ENCODE measurements at regions not wholly inside any gene's neighbourhood (a gene's known extent, or its start where the extent isn't known, plus 50 kb on each side); places are given as distances from the start of the nearest gene placed in this dataset.

- DNase-seq (ENCODE audit: low spot score) = no peak
- no peak for TF ChIP-seq CTCF (IDR thresholded peaks at IDR 0.05; ENCODE audit: extremely low read depth, insufficient read depth, missing control alignments)
Measured at GRCh38 chr4:130486186-130486585, 1390.2 kb downstream of the C4orf33 start.

GRCh38 chr4:130486841-130487240 is 1390.9 kb downstream of the C4orf33 start:
- no peak for DNase-seq (ENCODE audit: low spot score)
- TF ChIP-seq CTCF (IDR thresholded peaks at IDR 0.05; ENCODE audit: extremely low read depth, insufficient read depth, missing control alignments) = no peak
- in situ Hi-C loops (cut with MboI; ENCODE audit: low pct_unique_long_range_greater_than_20kb, low sequenced_read_pairs, unreplicated experiment) = no loop called here

More at GRCh38 chr4:130486186-130486585, 1390.2 kb downstream of the C4orf33 start:
- in situ Hi-C loops (cut with MboI; ENCODE audit: low pct_unique_long_range_greater_than_20kb, low sequenced_read_pairs, unreplicated experiment) = no loop called here

- TF ChIP-seq CTCF (IDR thresholded peaks at IDR 0.05; ENCODE audit: extremely low read depth, insufficient read depth, missing control alignments) = no peak
- in situ Hi-C loops (cut with MboI; ENCODE audit: low pct_unique_long_range_greater_than_20kb, low sequenced_read_pairs, unreplicated experiment) = no loop called here
- no peak for DNase-seq (ENCODE audit: low spot score)
Measured at GRCh38 chr4:130510661-130511060, 1414.7 kb downstream of the C4orf33 start.

- no peak for TF ChIP-seq CTCF (IDR thresholded peaks at IDR 0.05; ENCODE audit: extremely low read depth, insufficient read depth, missing control alignments)
- DNase-seq (ENCODE audit: low spot score) = no peak
- in situ Hi-C loops (cut with MboI; ENCODE audit: low pct_unique_long_range_greater_than_20kb, low sequenced_read_pairs, unreplicated experiment) = no loop called here
Measured at GRCh38 chr4:130511776-130512175, 1415.8 kb downstream of the C4orf33 start.

- no peak for DNase-seq (ENCODE audit: low spot score)
- in situ Hi-C loops (cut with MboI; ENCODE audit: low pct_unique_long_range_greater_than_20kb, low sequenced_read_pairs, unreplicated experiment) = no loop called here
- no peak for TF ChIP-seq CTCF (IDR thresholded peaks at IDR 0.05; ENCODE audit: extremely low read depth, insufficient read depth, missing control alignments)
Measured at GRCh38 chr4:130524057-130524456, 1428.1 kb downstream of the C4orf33 start.

- DNase-seq (ENCODE audit: low spot score) = no peak
- TF ChIP-seq CTCF (IDR thresholded peaks at IDR 0.05; ENCODE audit: extremely low read depth, insufficient read depth, missing control alignments) = no peak
- in situ Hi-C loops (cut with MboI; ENCODE audit: low pct_unique_long_range_greater_than_20kb, low sequenced_read_pairs, unreplicated experiment) = no loop called here
Measured at GRCh38 chr4:130530505-130530904, 1434.6 kb downstream of the C4orf33 start.

GRCh38 chr4:130534651-130535050 is 1438.7 kb downstream of the C4orf33 start:
- DNase-seq (ENCODE audit: low spot score) = no peak
- no peak for TF ChIP-seq CTCF (IDR thresholded peaks at IDR 0.05; ENCODE audit: extremely low read depth, insufficient read depth, missing control alignments)
- in situ Hi-C loops (cut with MboI; ENCODE audit: low pct_unique_long_range_greater_than_20kb, low sequenced_read_pairs, unreplicated experiment) = no loop called here

Measured in GM13977 (cell line).